Esophagus squamous epithelium (tissue), 4 donors: ENCODE measurements at regions not wholly inside any gene's neighbourhood (a gene's known extent, or its start where the extent isn't known, plus 50 kb on each side); places are given as distances from the start of the nearest gene placed in this dataset.

ENCODE experiments used
- POLR2A ChIP-seq, 4 donors: fragments of 450-650 bp; IDR thresholded peaks; one replicate each; pipeline ENCODE4 v1.6.1; 2017; ENCODE audit warnings: antibody characterized with exemption in 4 of 4, mild to moderate bottlenecking in 4 of 4, moderate library complexity in 3 of 4
- TF ChIP-seq, protein P1 (sequence below), 6 experiments: fragments of 450-650 bp in 4 of 6; fragments of 200-600 bp in 2 of 6; sonication (generic) in 2 of 6; IDR thresholded peaks; one replicate each; pipeline ENCODE4 v1.5.1; 2016 to 2019; ENCODE audit warnings: antibody characterized with exemption in 6 of 6, mild to moderate bottlenecking in 4 of 6, moderate library complexity in 4 of 6

GRCh38 chr2:10518470-10519393 lies 70.6 kb upstream of the ODC1 start:
- TF ChIP-seq, protein P1, sequence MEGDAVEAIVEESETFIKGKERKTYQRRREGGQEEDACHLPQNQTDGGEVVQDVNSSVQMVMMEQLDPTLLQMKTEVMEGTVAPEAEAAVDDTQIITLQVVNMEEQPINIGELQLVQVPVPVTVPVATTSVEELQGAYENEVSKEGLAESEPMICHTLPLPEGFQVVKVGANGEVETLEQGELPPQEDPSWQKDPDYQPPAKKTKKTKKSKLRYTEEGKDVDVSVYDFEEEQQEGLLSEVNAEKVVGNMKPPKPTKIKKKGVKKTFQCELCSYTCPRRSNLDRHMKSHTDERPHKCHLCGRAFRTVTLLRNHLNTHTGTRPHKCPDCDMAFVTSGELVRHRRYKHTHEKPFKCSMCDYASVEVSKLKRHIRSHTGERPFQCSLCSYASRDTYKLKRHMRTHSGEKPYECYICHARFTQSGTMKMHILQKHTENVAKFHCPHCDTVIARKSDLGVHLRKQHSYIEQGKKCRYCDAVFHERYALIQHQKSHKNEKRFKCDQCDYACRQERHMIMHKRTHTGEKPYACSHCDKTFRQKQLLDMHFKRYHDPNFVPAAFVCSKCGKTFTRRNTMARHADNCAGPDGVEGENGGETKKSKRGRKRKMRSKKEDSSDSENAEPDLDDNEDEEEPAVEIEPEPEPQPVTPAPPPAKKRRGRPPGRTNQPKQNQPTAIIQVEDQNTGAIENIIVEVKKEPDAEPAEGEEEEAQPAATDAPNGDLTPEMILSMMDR (IDR thresholded peaks at IDR 0.05) = no peak
- TF ChIP-seq POLR2A (IDR thresholded peaks at IDR 0.05) = no peak
